ENCODE measurements at regions not wholly inside any gene's neighbourhood (a gene's known extent, or its start where the extent isn't known, plus 50 kb on each side); places are given as distances from the start of the nearest gene placed in this dataset.

DNA sequence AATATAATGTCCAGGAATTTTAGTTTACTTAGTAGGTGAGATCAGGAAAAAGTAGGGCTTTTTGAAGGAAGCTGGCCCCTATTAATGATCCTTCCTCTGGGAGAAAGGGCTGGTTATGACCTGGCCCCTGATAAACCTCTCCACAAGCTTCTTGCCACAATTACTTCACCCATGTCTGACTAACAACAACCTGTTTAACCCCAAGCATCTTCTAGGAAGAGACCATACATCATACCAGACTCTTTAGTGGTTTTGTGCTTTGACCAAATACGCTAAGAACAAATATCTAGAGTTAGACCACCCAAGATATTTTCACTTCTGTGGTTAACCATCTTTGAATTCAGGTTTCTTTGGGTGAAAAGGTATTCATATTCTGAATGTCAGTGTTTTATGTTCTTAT is 174.0 kb upstream of the SLC27A6 start:
- TF ChIP-seq, protein P1, sequence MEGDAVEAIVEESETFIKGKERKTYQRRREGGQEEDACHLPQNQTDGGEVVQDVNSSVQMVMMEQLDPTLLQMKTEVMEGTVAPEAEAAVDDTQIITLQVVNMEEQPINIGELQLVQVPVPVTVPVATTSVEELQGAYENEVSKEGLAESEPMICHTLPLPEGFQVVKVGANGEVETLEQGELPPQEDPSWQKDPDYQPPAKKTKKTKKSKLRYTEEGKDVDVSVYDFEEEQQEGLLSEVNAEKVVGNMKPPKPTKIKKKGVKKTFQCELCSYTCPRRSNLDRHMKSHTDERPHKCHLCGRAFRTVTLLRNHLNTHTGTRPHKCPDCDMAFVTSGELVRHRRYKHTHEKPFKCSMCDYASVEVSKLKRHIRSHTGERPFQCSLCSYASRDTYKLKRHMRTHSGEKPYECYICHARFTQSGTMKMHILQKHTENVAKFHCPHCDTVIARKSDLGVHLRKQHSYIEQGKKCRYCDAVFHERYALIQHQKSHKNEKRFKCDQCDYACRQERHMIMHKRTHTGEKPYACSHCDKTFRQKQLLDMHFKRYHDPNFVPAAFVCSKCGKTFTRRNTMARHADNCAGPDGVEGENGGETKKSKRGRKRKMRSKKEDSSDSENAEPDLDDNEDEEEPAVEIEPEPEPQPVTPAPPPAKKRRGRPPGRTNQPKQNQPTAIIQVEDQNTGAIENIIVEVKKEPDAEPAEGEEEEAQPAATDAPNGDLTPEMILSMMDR (IDR thresholded peaks at IDR 0.05) = no peak
- TF ChIP-seq POLR2A (IDR thresholded peaks at IDR 0.05) = no peak

All from thyroid gland (tissue), 4 donors.